DND-41 (cell line): ENCODE measurements at regions not wholly inside any gene's neighbourhood (a gene's known extent, or its start where the extent isn't known, plus 50 kb on each side); places are given as distances from the start of the nearest gene placed in this dataset.
"Not testable (repeated sequence)": the region's sequence is repeated elsewhere in the genome, so short reads cannot be mapped to it uniquely, and the experiment has no call there.

Experiments used
- EZH2 ChIP-seq: IDR thresholded peaks from 3 replicates; pipeline ENCODE4 v1.6.1; 2012; ENCODE audit warnings: borderline replicate concordance, low read depth, mild to moderate bottlenecking, moderate library complexity, low read length, inconsistent platforms; ENCODE audit not compliant: severe bottlenecking
- TF ChIP-seq, protein P1 (sequence below): IDR thresholded peaks from 2 replicates; pipeline ENCODE4 v1.5.1; 2012; ENCODE audit warnings: borderline replicate concordance, low read length, moderate library complexity, mild to moderate bottlenecking; ENCODE audit not compliant: poor library complexity, severe bottlenecking; ENCODE audit errors: extremely low read depth

DNA sequence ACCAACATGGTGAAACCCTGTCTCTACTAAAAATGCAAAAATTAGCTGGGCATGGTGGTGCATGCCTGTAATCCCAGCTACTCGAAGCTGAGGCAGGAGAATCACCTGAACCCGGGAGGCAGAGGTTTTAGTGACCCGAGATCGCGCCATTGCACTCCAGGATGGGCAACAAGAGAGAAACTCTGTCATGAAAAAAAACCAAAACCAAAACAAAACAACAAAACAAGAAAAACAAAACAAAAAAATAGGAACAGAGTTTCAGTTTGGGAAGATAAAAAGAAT lies 488.8 kb downstream of the SIPA1L2 start:
- TF ChIP-seq, protein P1, sequence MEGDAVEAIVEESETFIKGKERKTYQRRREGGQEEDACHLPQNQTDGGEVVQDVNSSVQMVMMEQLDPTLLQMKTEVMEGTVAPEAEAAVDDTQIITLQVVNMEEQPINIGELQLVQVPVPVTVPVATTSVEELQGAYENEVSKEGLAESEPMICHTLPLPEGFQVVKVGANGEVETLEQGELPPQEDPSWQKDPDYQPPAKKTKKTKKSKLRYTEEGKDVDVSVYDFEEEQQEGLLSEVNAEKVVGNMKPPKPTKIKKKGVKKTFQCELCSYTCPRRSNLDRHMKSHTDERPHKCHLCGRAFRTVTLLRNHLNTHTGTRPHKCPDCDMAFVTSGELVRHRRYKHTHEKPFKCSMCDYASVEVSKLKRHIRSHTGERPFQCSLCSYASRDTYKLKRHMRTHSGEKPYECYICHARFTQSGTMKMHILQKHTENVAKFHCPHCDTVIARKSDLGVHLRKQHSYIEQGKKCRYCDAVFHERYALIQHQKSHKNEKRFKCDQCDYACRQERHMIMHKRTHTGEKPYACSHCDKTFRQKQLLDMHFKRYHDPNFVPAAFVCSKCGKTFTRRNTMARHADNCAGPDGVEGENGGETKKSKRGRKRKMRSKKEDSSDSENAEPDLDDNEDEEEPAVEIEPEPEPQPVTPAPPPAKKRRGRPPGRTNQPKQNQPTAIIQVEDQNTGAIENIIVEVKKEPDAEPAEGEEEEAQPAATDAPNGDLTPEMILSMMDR = not testable (repeated sequence)
- not testable (repeated sequence) for TF ChIP-seq EZH2
